ENCODE measurements at regions not wholly inside any gene's neighbourhood (a gene's known extent, or its start where the extent isn't known, plus 50 kb on each side); places are given as distances from the start of the nearest gene placed in this dataset.
"Not testable (repeated sequence)": the region's sequence is repeated elsewhere in the genome, so short reads cannot be mapped to it uniquely, and the experiment has no call there.

DNA sequence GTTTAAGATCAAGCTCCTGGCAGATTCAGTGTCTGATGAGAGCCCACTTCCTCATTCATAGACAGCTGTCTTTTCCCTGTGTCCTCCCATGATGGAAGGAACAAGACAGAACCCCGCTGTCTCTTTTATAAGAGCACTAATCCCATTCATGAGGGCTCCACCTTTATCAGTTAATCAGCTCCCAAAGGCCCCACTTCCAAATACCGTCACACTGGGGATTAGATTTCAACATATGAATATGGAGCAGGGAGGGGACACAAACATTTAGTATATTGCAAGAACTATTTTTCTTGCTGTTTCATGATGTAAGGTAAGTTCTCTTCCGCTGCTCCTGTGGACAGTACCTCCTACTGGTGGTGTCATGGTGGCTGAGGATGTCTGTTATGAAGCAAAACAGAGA is 158.3 kb upstream of the IRAK1BP1 start:
- intact Hi-C loops (cut with DNase I; ENCODE audit: low total_unique reads) = no loop called here
- DNase-seq (ENCODE audit: low spot score in 2 of 2) = no peak
- H3K4me3 ChIP-seq (ENCODE audit: low read depth, poor library complexity, severe bottlenecking) = no peak overlapping the region
- TF ChIP-seq CTCF (IDR thresholded peaks at IDR 0.05) (no peak), POLR2A (IDR thresholded peaks at IDR 0.05) (no peak)
- 79 to 87% methylated on average over 3 of the region's 3 CpGs for WGBS, 2 donors

DNA sequence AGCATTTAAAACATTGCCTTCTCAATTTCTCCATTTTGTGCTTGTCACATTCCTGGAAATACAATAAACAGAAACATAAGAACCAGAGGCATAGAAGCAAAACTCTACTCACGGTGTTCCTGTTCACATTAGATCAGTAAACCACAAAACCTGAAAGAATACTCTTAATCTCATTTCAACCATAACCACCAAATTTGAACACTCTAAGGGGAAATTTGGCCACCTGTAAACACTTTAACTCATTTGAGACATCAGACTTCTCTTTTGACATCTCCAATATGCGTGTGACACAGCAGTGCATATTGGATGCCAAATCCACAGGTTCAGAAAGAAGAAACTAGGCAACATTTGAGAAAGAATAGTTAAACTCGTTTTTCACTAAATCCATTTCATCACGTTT is 153.8 kb upstream of the IRAK1BP1 start:
- intact Hi-C loops (cut with DNase I; ENCODE audit: low total_unique reads) = no loop called here
- no peak overlapping the region for H3K4me3 ChIP-seq (ENCODE audit: low read depth, poor library complexity, severe bottlenecking)
- no peak for DNase-seq (ENCODE audit: low spot score in 2 of 2)
- no peak for TF ChIP-seq POLR2A (IDR thresholded peaks at IDR 0.05)
- TF ChIP-seq CTCF (IDR thresholded peaks at IDR 0.05) = no peak
- 76% methylated on average over 4 of the region's 4 CpGs for WGBS, 2 donors

GRCh38 chr6:78744144-78744543 is 123.2 kb upstream of the IRAK1BP1 start:
- no peak for TF ChIP-seq POLR2A (IDR thresholded peaks at IDR 0.05)
- H3K4me3 ChIP-seq (ENCODE audit: low read depth, poor library complexity, severe bottlenecking) = no peak overlapping the region
- DNase-seq (ENCODE audit: low spot score in 2 of 2) = no peak
- intact Hi-C loops (cut with DNase I; ENCODE audit: low total_unique reads) = no loop called here

GRCh38 chr6:78746457-78746856 is 120.9 kb upstream of the IRAK1BP1 start:
- no peak overlapping the region for H3K4me3 ChIP-seq (ENCODE audit: low read depth, poor library complexity, severe bottlenecking)
- no peak for DNase-seq (ENCODE audit: low spot score in 2 of 2)
- TF ChIP-seq CTCF (IDR thresholded peaks at IDR 0.05) (no peak), POLR2A (IDR thresholded peaks at IDR 0.05) (no peak)
- intact Hi-C loops (cut with DNase I; ENCODE audit: low total_unique reads) = no loop called here
- 80 to 85% methylated on average over 2 of the region's 2 CpGs for WGBS, 2 donors

DNA sequence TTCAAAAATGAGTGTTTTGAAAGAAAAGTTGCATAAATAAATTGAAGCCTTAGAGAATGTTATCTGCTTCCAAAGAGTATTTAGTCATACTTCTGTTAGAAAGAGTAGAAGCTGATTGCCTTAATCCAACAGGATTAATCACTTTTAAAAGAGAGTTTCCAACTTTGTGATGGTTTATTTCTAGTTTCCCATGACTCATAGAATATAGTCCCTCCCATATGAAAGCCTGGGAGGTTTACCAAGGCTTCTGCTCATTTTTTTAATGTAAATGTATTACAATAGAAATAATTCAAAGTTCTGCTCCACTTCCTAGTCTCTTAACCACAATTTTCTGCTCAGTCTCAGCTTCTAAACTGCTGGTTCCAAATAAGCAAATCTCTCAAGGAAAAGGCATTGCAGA is 118.0 kb upstream of the IRAK1BP1 start:
- intact Hi-C loops (cut with DNase I; ENCODE audit: low total_unique reads) = no loop called here
- DNase-seq (ENCODE audit: low spot score in 2 of 2) = no peak
- no peak for TF ChIP-seq CTCF (IDR thresholded peaks at IDR 0.05)
- no peak for TF ChIP-seq POLR2A (IDR thresholded peaks at IDR 0.05)
- no peak overlapping the region for H3K4me3 ChIP-seq (ENCODE audit: low read depth, poor library complexity, severe bottlenecking)

DNA sequence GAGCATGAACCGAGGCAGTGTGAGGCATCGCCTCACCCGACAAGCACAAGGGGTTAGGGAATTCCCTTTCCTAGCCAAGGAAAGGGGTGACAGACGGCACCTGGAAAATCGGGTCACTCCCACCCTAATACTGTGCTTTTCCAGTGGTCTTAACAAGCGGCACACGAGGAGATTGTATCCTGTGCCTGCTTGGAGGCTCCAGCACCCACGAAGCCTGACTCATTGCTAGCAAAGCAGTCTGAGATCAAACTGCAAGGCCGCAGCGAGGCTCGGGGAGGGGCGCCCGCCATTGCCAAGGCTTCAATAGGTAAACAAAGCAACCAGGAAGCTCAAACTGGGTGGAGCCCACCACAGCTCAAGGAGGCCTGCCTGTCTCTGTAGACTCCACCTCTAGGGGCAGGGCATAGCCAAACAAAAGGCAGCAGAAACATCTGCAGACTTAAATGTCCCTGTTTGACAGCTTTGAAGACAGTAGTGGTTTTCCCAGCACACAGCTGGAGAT is 109.0 kb upstream of the IRAK1BP1 start:
- intact Hi-C loops (cut with DNase I; ENCODE audit: low total_unique reads); DNase-seq (ENCODE audit: low spot score in 2 of 2); H3K4me3 ChIP-seq (ENCODE audit: low read depth, poor library complexity, severe bottlenecking): not testable (repeated sequence)
- WGBS, 2 donors = 84 to 88% methylated on average over 13 of the region's 13 CpGs

DNA sequence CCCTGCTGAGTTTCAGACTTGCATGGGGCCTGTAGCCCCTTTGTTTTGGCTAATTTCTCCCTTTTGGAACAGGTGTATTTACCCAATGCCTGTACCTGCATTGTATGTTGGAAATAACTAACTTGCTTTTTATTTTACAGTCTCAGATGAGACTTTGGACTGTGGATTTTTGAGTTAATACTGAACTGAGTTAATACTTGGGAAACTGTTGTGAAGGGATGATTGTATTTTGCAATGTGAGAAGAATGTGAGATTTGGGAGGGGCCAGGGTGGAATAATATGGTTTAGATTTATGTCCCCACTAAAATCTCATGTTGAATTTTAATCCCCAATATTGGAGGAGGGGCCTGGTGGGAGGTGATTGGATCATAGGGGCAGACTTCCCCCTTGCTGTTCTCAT is 99.1 kb upstream of the IRAK1BP1 start:
- TF ChIP-seq POLR2A (IDR thresholded peaks at IDR 0.05) (no peak), CTCF (IDR thresholded peaks at IDR 0.05) (no peak)
- H3K4me3 ChIP-seq (ENCODE audit: low read depth, poor library complexity, severe bottlenecking) = no peak overlapping the region
- DNase-seq (ENCODE audit: low spot score in 2 of 2) = no peak
- intact Hi-C loops (cut with DNase I; ENCODE audit: low total_unique reads) = no loop called here
